SU-DHL-6 (cell line): ENCODE measurements at regions not wholly inside any gene's neighbourhood (a gene's known extent, or its start where the extent isn't known, plus 50 kb on each side); places are given as distances from the start of the nearest gene placed in this dataset.
A peak's percentile ranks its signal among the peaks of the same experiment; 100 is the strongest.

Experiments
- H2AFZ ChIP-seq: fragments of 200-600 bp; sonication (generic); 2 replicates; pipeline ENCODE4 v1.6.1; 2014; ENCODE audit warnings: low read depth, mild to moderate bottlenecking, moderate library complexity, mixed read lengths, antibody characterized with exemption, low read length; ENCODE audit not compliant: severe bottlenecking
- H3F3A ChIP-seq: fragments of 200-600 bp; shearing (Covaris generic); 2 replicates; pipeline ENCODE4 v1.6.0; 2016; ENCODE audit warnings: antibody characterized with exemption, mild to moderate bottlenecking; ENCODE audit not compliant: insufficient read depth
- H3K27ac ChIP-seq: fragments of 200-600 bp; sonication (generic); 2 replicates; pipeline ENCODE4 v1.5.1; 2016; ENCODE audit warnings: low read depth, mild to moderate bottlenecking, low read length, moderate library complexity, mixed read lengths
- H3K27me3 ChIP-seq: fragments of 200-600 bp; sonication (generic), shearing (Covaris generic); 2 replicates; pipeline ENCODE4 v1.6.0; 2014; ENCODE audit warnings: mild to moderate bottlenecking, low read length
- H3K36me3 ChIP-seq: fragments of 200-600 bp; sonication (generic); 2 replicates; pipeline ENCODE4 v1.6.1; 2014; ENCODE audit warnings: mild to moderate bottlenecking, low read length, mixed read lengths
- H3K4me2 ChIP-seq: fragments of 300-600, 200-600 bp; shearing (Covaris generic), sonication (generic); 2 replicates; pipeline ENCODE4 v1.6.0; 2014; ENCODE audit warnings: low read length, low read depth, mild to moderate bottlenecking; ENCODE audit not compliant: poor library complexity, severe bottlenecking
- H3K4me3 ChIP-seq: fragments of 200-600 bp; sonication (generic); 2 replicates; pipeline ENCODE4 v1.5.1; 2014; ENCODE audit warnings: antibody characterized with exemption, low read length, mild to moderate bottlenecking, mixed read lengths; ENCODE audit not compliant: insufficient read depth, poor library complexity, severe bottlenecking
- H3K79me2 ChIP-seq: fragments of 200-600 bp; sonication (generic); 2 replicates; pipeline ENCODE4 v1.6.1; 2014; ENCODE audit warnings: mild to moderate bottlenecking, low read length, moderate library complexity; ENCODE audit not compliant: insufficient read depth
- H3K9ac ChIP-seq: fragments of 200-600 bp; sonication (generic); 2 replicates; pipeline ENCODE4 v1.7.0; 2014; ENCODE audit warnings: mild to moderate bottlenecking, low read length
- H3K9me2 ChIP-seq: fragments of 200-600 bp; sonication (generic); replicated peaks from 2 replicates; pipeline ENCODE4 v1.6.1; 2014; ENCODE audit warnings: low read length; ENCODE audit not compliant: insufficient read depth
- H3K9me3 ChIP-seq: fragments of 200-600 bp; sonication (generic); 2 replicates; pipeline ENCODE4 v1.6.1; 2014; ENCODE audit warnings: low read length, mixed read lengths; ENCODE audit not compliant: insufficient read depth
- H4K20me1 ChIP-seq: fragments of 200-600 bp; sonication (generic); 2 replicates; pipeline ENCODE4 v1.6.1; 2014; ENCODE audit warnings: low read depth, mild to moderate bottlenecking, antibody characterized with exemption, low read length, moderate library complexity, mixed read lengths
- EZH2phosphoT487 ChIP-seq: fragments of 200-600 bp; sonication (generic), shearing (Covaris generic); conservative IDR thresholded peaks from 2 replicates; pipeline ENCODE4 v1.6.1; 2018; ENCODE audit warnings: mild to moderate bottlenecking, antibody characterized with exemption, low read length, moderate library complexity, mixed read lengths
- TF ChIP-seq, protein P1 (sequence below): fragments of 200-600 bp; sonication (generic); IDR thresholded peaks from one replicate; pipeline ENCODE4 v1.5.1; 2017; ENCODE audit warnings: antibody characterized with exemption, mild to moderate bottlenecking, low read length, moderate library complexity; ENCODE audit not compliant: insufficient read depth, poor library complexity, severe bottlenecking

DNA sequence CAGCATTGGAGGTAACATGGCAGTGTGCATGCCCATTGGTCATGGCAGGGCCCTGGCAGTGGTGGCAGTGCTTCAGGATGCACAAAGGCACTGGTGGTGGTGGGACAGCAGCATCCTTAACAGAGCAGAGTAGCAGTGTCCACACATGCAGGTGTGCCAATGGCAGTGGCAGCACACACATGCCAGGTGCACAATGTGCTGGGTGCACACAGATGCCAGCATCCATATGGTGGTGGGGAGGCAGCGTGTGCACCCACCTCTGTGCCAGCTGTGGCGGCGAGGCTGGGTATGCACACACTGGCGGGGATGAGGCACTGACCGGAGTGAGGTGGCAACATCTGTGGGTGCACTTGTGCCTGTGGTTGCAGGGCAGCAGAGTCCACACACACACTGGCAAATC lies 150.6 kb downstream of the SI start:
- Histone ChIP-seq H3K9me3 (no peaks in the 10 kb centered on the region), H3K9me2 (no peaks in the 10 kb centered on the region), H3K27me3 (no peaks in the 10 kb centered on the region), H3K27ac (no peak overlapping the region), H4K20me1 (no peaks in the 10 kb centered on the region), H3K4me2 (no peak overlapping the region), H3K79me2 (no peaks in the 10 kb centered on the region), H3K9ac (no peak overlapping the region), H3K4me3 (no peak overlapping the region), H3K36me3 (no peaks in the 10 kb centered on the region), H2AFZ (no peak overlapping the region), H3F3A (no peaks in the 10 kb centered on the region)
- TF ChIP-seq, protein P1, sequence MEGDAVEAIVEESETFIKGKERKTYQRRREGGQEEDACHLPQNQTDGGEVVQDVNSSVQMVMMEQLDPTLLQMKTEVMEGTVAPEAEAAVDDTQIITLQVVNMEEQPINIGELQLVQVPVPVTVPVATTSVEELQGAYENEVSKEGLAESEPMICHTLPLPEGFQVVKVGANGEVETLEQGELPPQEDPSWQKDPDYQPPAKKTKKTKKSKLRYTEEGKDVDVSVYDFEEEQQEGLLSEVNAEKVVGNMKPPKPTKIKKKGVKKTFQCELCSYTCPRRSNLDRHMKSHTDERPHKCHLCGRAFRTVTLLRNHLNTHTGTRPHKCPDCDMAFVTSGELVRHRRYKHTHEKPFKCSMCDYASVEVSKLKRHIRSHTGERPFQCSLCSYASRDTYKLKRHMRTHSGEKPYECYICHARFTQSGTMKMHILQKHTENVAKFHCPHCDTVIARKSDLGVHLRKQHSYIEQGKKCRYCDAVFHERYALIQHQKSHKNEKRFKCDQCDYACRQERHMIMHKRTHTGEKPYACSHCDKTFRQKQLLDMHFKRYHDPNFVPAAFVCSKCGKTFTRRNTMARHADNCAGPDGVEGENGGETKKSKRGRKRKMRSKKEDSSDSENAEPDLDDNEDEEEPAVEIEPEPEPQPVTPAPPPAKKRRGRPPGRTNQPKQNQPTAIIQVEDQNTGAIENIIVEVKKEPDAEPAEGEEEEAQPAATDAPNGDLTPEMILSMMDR = no peak
- TF ChIP-seq EZH2phosphoT487 = no peak

DNA sequence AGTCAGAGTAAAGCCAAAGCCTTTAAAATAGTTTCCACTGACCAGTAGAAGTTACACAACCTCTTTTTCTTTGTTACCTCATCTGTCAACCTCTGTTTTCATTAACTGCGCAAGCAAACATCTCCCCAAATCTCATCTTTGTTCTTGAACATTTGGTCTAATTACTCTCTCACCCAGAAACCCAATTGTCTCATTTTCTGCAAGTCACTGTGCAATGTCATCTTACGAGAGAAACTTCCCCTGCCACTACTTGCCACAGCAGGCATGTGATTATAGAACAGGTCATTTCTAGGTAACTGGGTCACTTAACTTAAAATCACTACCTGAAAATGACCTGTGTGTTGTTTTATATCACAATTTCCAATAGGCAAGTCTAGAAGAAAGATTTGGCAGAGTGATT lies 159.4 kb downstream of the SI start:
- H3K27me3 ChIP-seq = no peaks in the 10 kb centered on the region
- no peak overlapping the region for H3K4me3 ChIP-seq
- no peaks in the 10 kb centered on the region for H3K79me2 ChIP-seq
- H3K4me2 ChIP-seq = peak overlapping the region; percentile 12
- no peak overlapping the region for H3K9ac ChIP-seq
- H2AFZ ChIP-seq = peak overlapping the region; percentile 74
- H3K9me2 ChIP-seq = no peaks in the 10 kb centered on the region
- peaks cover 3% of the 10 kb centered on the region; the same call in 1 of the 2 replicates for H3K36me3 ChIP-seq
- peaks cover 5% of the 10 kb centered on the region; the same call in 1 of the 2 replicates for H3K9me3 ChIP-seq
- TF ChIP-seq, protein P1 = no peak
- no peak for TF ChIP-seq EZH2phosphoT487
- no peaks in the 10 kb centered on the region for H4K20me1 ChIP-seq
- H3K27ac ChIP-seq = no peak overlapping the region
- no peaks in the 10 kb centered on the region for H3F3A ChIP-seq

GRCh38 chr3:164912916-164913315 lies 165.4 kb downstream of the SI start:
- H3K36me3 ChIP-seq = peaks cover 3% of the 10 kb centered on the region; the same call in 1 of the 2 replicates
- H3K4me3 ChIP-seq = no peak overlapping the region
- H3K4me2 ChIP-seq = no peak overlapping the region
- TF ChIP-seq, protein P1 = no peak
- H3K27me3 ChIP-seq = no peaks in the 10 kb centered on the region
- H3K9me2 ChIP-seq = no peaks in the 10 kb centered on the region
- peaks cover 14% of the 10 kb centered on the region; the same call in 1 of the 2 replicates for H3K9me3 ChIP-seq
- H3K27ac ChIP-seq = no peak overlapping the region
- no peaks in the 10 kb centered on the region for H3K79me2 ChIP-seq
- no peaks in the 10 kb centered on the region for H3F3A ChIP-seq
- no peak overlapping the region for H3K9ac ChIP-seq
- H2AFZ ChIP-seq = no peak overlapping the region
- no peaks in the 10 kb centered on the region for H4K20me1 ChIP-seq
